SH-SY5Y (cell line): ENCODE measurements at regions not wholly inside any gene's neighbourhood (a gene's known extent, or its start where the extent isn't known, plus 50 kb on each side); places are given as distances from the start of the nearest gene placed in this dataset.

ENCODE experiments used
- GATA2 ChIP-seq: IDR thresholded peaks from 2 replicates; pipeline ENCODE4 v1.6.1; 2011; ENCODE audit warnings: mild to moderate bottlenecking, low read depth, low read length
- GATA3 ChIP-seq: IDR thresholded peaks from 2 replicates; pipeline ENCODE4 v1.6.1; 2011; ENCODE audit warnings: low read depth, mild to moderate bottlenecking, low read length, moderate library complexity

- TF ChIP-seq GATA2 (no peak), GATA3 (no peak)
Observed at GRCh38 chr9:79807971-79808370, 236.2 kb downstream of the TLE4 start.
